ENCODE measurements at regions not wholly inside any gene's neighbourhood (a gene's known extent, or its start where the extent isn't known, plus 50 kb on each side); places are given as distances from the start of the nearest gene placed in this dataset.
"Not testable (repeated sequence)": the region's sequence is repeated elsewhere in the genome, so short reads cannot be mapped to it uniquely, and the experiment has no call there.

GRCh38 chr1:119256089-119256488 is 112.5 kb upstream of the HAO2 start:
- not testable (repeated sequence) for H3K9ac ChIP-seq (ENCODE audit: low read length); H3K4me1 ChIP-seq (ENCODE audit: low read length); H3K27me3 ChIP-seq (ENCODE audit: low read length); H3K79me2 ChIP-seq (ENCODE audit: low read length); H3K4me3 ChIP-seq (ENCODE audit: low read length); H3K27ac ChIP-seq (ENCODE audit: low read length); H3K36me3 ChIP-seq (ENCODE audit: insufficient read depth, low read length); DNase-seq; H2AFZ ChIP-seq (ENCODE audit: low read length); H3K4me2 ChIP-seq (ENCODE audit: low read depth, low read length, poor library complexity, severe bottlenecking); H4K20me1 ChIP-seq (ENCODE audit: insufficient read depth, low read depth, low read length); H3K9me3 ChIP-seq (ENCODE audit: low read length); H3K9me2 ChIP-seq (replicated peaks; ENCODE audit: insufficient read depth, low read length)

- Histone ChIP-seq H4K20me1 (ENCODE audit: insufficient read depth, low read depth, low read length) (no peaks in the 10 kb centered on the region), H3K4me3 (ENCODE audit: low read length) (no peak overlapping the region), H3K9me3 (ENCODE audit: low read length) (no peaks in the 10 kb centered on the region), H3K4me1 (ENCODE audit: low read length) (no peaks in the 10 kb centered on the region), H3K9me2 (replicated peaks; ENCODE audit: insufficient read depth, low read length) (no peaks in the 10 kb centered on the region), H3K27ac (ENCODE audit: low read length) (no peak overlapping the region), H3K9ac (ENCODE audit: low read length) (no peak overlapping the region), H2AFZ (ENCODE audit: low read length) (no peak overlapping the region), H3K36me3 (ENCODE audit: insufficient read depth, low read length) (no peaks in the 10 kb centered on the region), H3K27me3 (ENCODE audit: low read length) (no peaks in the 10 kb centered on the region), H3K79me2 (ENCODE audit: low read length) (no peaks in the 10 kb centered on the region), H3K4me2 (ENCODE audit: low read depth, low read length, poor library complexity, severe bottlenecking) (no peak overlapping the region)
- DNase-seq: no peak
These were observed 108.1 kb upstream of the HAO2 start for GRCh38 chr1:119260506-119260905.

GRCh38 chr1:119266386-119266785 is 102.2 kb upstream of the HAO2 start:
- H2AFZ ChIP-seq (ENCODE audit: low read length): no peak overlapping the region
- no peak overlapping the region for H3K4me3 ChIP-seq (ENCODE audit: low read length)
- H3K9ac ChIP-seq (ENCODE audit: low read length): no peak overlapping the region
- no peaks in the 10 kb centered on the region for H3K9me3 ChIP-seq (ENCODE audit: low read length)
- H3K79me2 ChIP-seq (ENCODE audit: low read length): no peaks in the 10 kb centered on the region
- no peaks in the 10 kb centered on the region for H3K4me1 ChIP-seq (ENCODE audit: low read length)
- no peaks in the 10 kb centered on the region for H4K20me1 ChIP-seq (ENCODE audit: insufficient read depth, low read depth, low read length)
- no peak overlapping the region for H3K4me2 ChIP-seq (ENCODE audit: low read depth, low read length, poor library complexity, severe bottlenecking)
- no peaks in the 10 kb centered on the region for H3K27me3 ChIP-seq (ENCODE audit: low read length)
- H3K9me2 ChIP-seq (replicated peaks; ENCODE audit: insufficient read depth, low read length): no peaks in the 10 kb centered on the region
- H3K36me3 ChIP-seq (ENCODE audit: insufficient read depth, low read length): no peaks in the 10 kb centered on the region
- H3K27ac ChIP-seq (ENCODE audit: low read length): no peak overlapping the region
- no peak for DNase-seq

- H3K36me3 ChIP-seq (ENCODE audit: insufficient read depth, low read length): no peaks in the 10 kb centered on the region
- H3K27ac ChIP-seq (ENCODE audit: low read length): no peak overlapping the region
- no peak overlapping the region for H2AFZ ChIP-seq (ENCODE audit: low read length)
- no peak overlapping the region for H3K4me2 ChIP-seq (ENCODE audit: low read depth, low read length, poor library complexity, severe bottlenecking)
- no peak overlapping the region for H3K4me3 ChIP-seq (ENCODE audit: low read length)
- H4K20me1 ChIP-seq (ENCODE audit: insufficient read depth, low read depth, low read length): no peaks in the 10 kb centered on the region
- H3K9me2 ChIP-seq (replicated peaks; ENCODE audit: insufficient read depth, low read length): no peaks in the 10 kb centered on the region
- no peaks in the 10 kb centered on the region for H3K9me3 ChIP-seq (ENCODE audit: low read length)
- no peak for DNase-seq
- no peaks in the 10 kb centered on the region for H3K4me1 ChIP-seq (ENCODE audit: low read length)
- no peak overlapping the region for H3K9ac ChIP-seq (ENCODE audit: low read length)
- H3K79me2 ChIP-seq (ENCODE audit: low read length): no peaks in the 10 kb centered on the region
- no peaks in the 10 kb centered on the region for H3K27me3 ChIP-seq (ENCODE audit: low read length)
These were observed 101.7 kb upstream of the HAO2 start for GRCh38 chr1:119266858-119267257.

- not testable (repeated sequence) for H3K36me3 ChIP-seq (ENCODE audit: insufficient read depth, low read length); H3K9ac ChIP-seq (ENCODE audit: low read length); H3K9me3 ChIP-seq (ENCODE audit: low read length); H4K20me1 ChIP-seq (ENCODE audit: insufficient read depth, low read depth, low read length); H3K27me3 ChIP-seq (ENCODE audit: low read length); H3K4me2 ChIP-seq (ENCODE audit: low read depth, low read length, poor library complexity, severe bottlenecking); H2AFZ ChIP-seq (ENCODE audit: low read length); H3K79me2 ChIP-seq (ENCODE audit: low read length); DNase-seq; H3K4me1 ChIP-seq (ENCODE audit: low read length); H3K4me3 ChIP-seq (ENCODE audit: low read length); H3K9me2 ChIP-seq (replicated peaks; ENCODE audit: insufficient read depth, low read length); H3K27ac ChIP-seq (ENCODE audit: low read length)
These were observed 101.3 kb upstream of the HAO2 start for GRCh38 chr1:119267288-119267687.

GRCh38 chr1:119268879-119269278 is 99.7 kb upstream of the HAO2 start:
- no peak overlapping the region for H3K27ac ChIP-seq (ENCODE audit: low read length)
- no peaks in the 10 kb centered on the region for H3K79me2 ChIP-seq (ENCODE audit: low read length)
- no peak overlapping the region for H2AFZ ChIP-seq (ENCODE audit: low read length)
- no peak overlapping the region for H3K4me2 ChIP-seq (ENCODE audit: low read depth, low read length, poor library complexity, severe bottlenecking)
- H3K9me3 ChIP-seq (ENCODE audit: low read length): no peaks in the 10 kb centered on the region
- no peak overlapping the region for H3K9ac ChIP-seq (ENCODE audit: low read length)
- no peaks in the 10 kb centered on the region for H3K9me2 ChIP-seq (replicated peaks; ENCODE audit: insufficient read depth, low read length)
- H3K27me3 ChIP-seq (ENCODE audit: low read length): no peaks in the 10 kb centered on the region
- no peaks in the 10 kb centered on the region for H4K20me1 ChIP-seq (ENCODE audit: insufficient read depth, low read depth, low read length)
- H3K36me3 ChIP-seq (ENCODE audit: insufficient read depth, low read length): no peaks in the 10 kb centered on the region
- no peak for DNase-seq
- H3K4me1 ChIP-seq (ENCODE audit: low read length): no peaks in the 10 kb centered on the region
- no peak overlapping the region for H3K4me3 ChIP-seq (ENCODE audit: low read length)

GRCh38 chr1:119275145-119276134 is 93.1 kb upstream of the HAO2 start:
- H2AFZ ChIP-seq (ENCODE audit: low read length): no peak overlapping the region
- no peaks in the 10 kb centered on the region for H3K4me1 ChIP-seq (ENCODE audit: low read length)
- no peaks in the 10 kb centered on the region for H3K9me2 ChIP-seq (replicated peaks; ENCODE audit: insufficient read depth, low read length)
- DNase-seq: peak; percentile 85
- no peaks in the 10 kb centered on the region for H3K79me2 ChIP-seq (ENCODE audit: low read length)
- no peak overlapping the region for H3K27ac ChIP-seq (ENCODE audit: low read length)
- H3K4me3 ChIP-seq (ENCODE audit: low read length): no peak overlapping the region
- no peaks in the 10 kb centered on the region for H3K36me3 ChIP-seq (ENCODE audit: insufficient read depth, low read length)
- no peaks in the 10 kb centered on the region for H3K27me3 ChIP-seq (ENCODE audit: low read length)
- no peak overlapping the region for H3K4me2 ChIP-seq (ENCODE audit: low read depth, low read length, poor library complexity, severe bottlenecking)
- H3K9me3 ChIP-seq (ENCODE audit: low read length): no peaks in the 10 kb centered on the region
- no peak overlapping the region for H3K9ac ChIP-seq (ENCODE audit: low read length)
- no peaks in the 10 kb centered on the region for H4K20me1 ChIP-seq (ENCODE audit: insufficient read depth, low read depth, low read length)

- DNase-seq: no peak
- no peak overlapping the region for H3K27ac ChIP-seq (ENCODE audit: low read length)
- no peak overlapping the region for H3K4me3 ChIP-seq (ENCODE audit: low read length)
- H4K20me1 ChIP-seq (ENCODE audit: insufficient read depth, low read depth, low read length): no peaks in the 10 kb centered on the region
- H3K9me2 ChIP-seq (replicated peaks; ENCODE audit: insufficient read depth, low read length): no peaks in the 10 kb centered on the region
- H3K4me2 ChIP-seq (ENCODE audit: low read depth, low read length, poor library complexity, severe bottlenecking): no peak overlapping the region
- no peaks in the 10 kb centered on the region for H3K4me1 ChIP-seq (ENCODE audit: low read length)
- no peak overlapping the region for H2AFZ ChIP-seq (ENCODE audit: low read length)
- H3K9ac ChIP-seq (ENCODE audit: low read length): no peak overlapping the region
- no peaks in the 10 kb centered on the region for H3K79me2 ChIP-seq (ENCODE audit: low read length)
- no peaks in the 10 kb centered on the region for H3K27me3 ChIP-seq (ENCODE audit: low read length)
- H3K36me3 ChIP-seq (ENCODE audit: insufficient read depth, low read length): no peaks in the 10 kb centered on the region
- H3K9me3 ChIP-seq (ENCODE audit: low read length): no peaks in the 10 kb centered on the region
These were observed 92.0 kb upstream of the HAO2 start for GRCh38 chr1:119276558-119276957.

All from Karpas-422 (cell line).